ENCODE measurements at regions not wholly inside any gene's neighbourhood (a gene's known extent, or its start where the extent isn't known, plus 50 kb on each side); places are given as distances from the start of the nearest gene placed in this dataset.

- H3K36me3 ChIP-seq, result no peaks in the 10 kb centered on the region
- H3K27me3 ChIP-seq, result no peaks in the 10 kb centered on the region
- TF ChIP-seq CTCF (IDR thresholded peaks at IDR 0.05), result no peak
- H3K4me1 ChIP-seq, result no peaks in the 10 kb centered on the region
- no peak overlapping the region for H3K4me3 ChIP-seq
- intact Hi-C loops (cut with DNase I), result loop anchor here (5.0 kb wide), 1 partner anchor 883 kb away; no protein-coding TSS in a partner anchor
- H3K27ac ChIP-seq, result no peak overlapping the region
- H3K9me3 ChIP-seq, result no peaks in the 10 kb centered on the region
- DNase-seq (ENCODE audit: low spot score in 2 of 2), result no peak
These were observed 357.3 kb downstream of the DUSP6 start for GRCh38 chr12:88994971-88995370.

- DNase-seq (ENCODE audit: low spot score in 2 of 2), result no peak
- Histone ChIP-seq H3K27ac (no peak overlapping the region), H3K9me3 (no peaks in the 10 kb centered on the region), H3K27me3 (no peaks in the 10 kb centered on the region), H3K4me1 (no peaks in the 10 kb centered on the region), H3K36me3 (no peaks in the 10 kb centered on the region), H3K4me3 (no peak overlapping the region)
- TF ChIP-seq CTCF (IDR thresholded peaks at IDR 0.05), result no peak
- intact Hi-C loops (cut with DNase I), result loop anchor here (5.0 kb wide), 1 partner anchor 882 kb away; no protein-coding TSS in a partner anchor
These were observed 357.8 kb downstream of the DUSP6 start for GRCh38 chr12:88994537-88994936.

GRCh38 chr12:88993651-88994050, 358.6 kb downstream of the DUSP6 start:
- no peaks in the 10 kb centered on the region for H3K36me3 ChIP-seq
- no peak overlapping the region for H3K27ac ChIP-seq
- DNase-seq (ENCODE audit: low spot score in 2 of 2), result no peak
- peak in 2 of 3 experiments; percentile 23 to 50 for TF ChIP-seq CTCF (IDR thresholded peaks at IDR 0.05)
- H3K27me3 ChIP-seq, result no peaks in the 10 kb centered on the region
- H3K4me1 ChIP-seq, result no peaks in the 10 kb centered on the region
- no peak overlapping the region for H3K4me3 ChIP-seq
- no peaks in the 10 kb centered on the region for H3K9me3 ChIP-seq
- intact Hi-C loops (cut with DNase I), result loop anchor here (5.0 kb wide), 1 partner anchor 881 kb away; no protein-coding TSS in a partner anchor

GRCh38 chr12:88986056-88986455, 366.2 kb downstream of the DUSP6 start:
- Histone ChIP-seq H3K27me3 (no peaks in the 10 kb centered on the region), H3K36me3 (no peaks in the 10 kb centered on the region), H3K27ac (no peak overlapping the region), H3K4me1 (no peaks in the 10 kb centered on the region), H3K9me3 (no peaks in the 10 kb centered on the region), H3K4me3 (no peak overlapping the region)
- intact Hi-C loops (cut with DNase I), result no loop called here
- no peak for TF ChIP-seq CTCF (IDR thresholded peaks at IDR 0.05)
- DNase-seq (ENCODE audit: low spot score in 2 of 2), result no peak

- no peak for TF ChIP-seq CTCF (IDR thresholded peaks at IDR 0.05)
- Histone ChIP-seq H3K9me3 (no peaks in the 10 kb centered on the region), H3K4me3 (no peak overlapping the region), H3K27me3 (no peaks in the 10 kb centered on the region), H3K36me3 (no peaks in the 10 kb centered on the region), H3K4me1 (no peaks in the 10 kb centered on the region), H3K27ac (no peak overlapping the region)
- intact Hi-C loops (cut with DNase I), result no loop called here
- no peak for DNase-seq (ENCODE audit: low spot score in 2 of 2)
These were observed 366.7 kb downstream of the DUSP6 start for GRCh38 chr12:88985631-88986030.

- Histone ChIP-seq H3K9me3 (no peaks in the 10 kb centered on the region), H3K27me3 (no peaks in the 10 kb centered on the region), H3K4me1 (no peaks in the 10 kb centered on the region), H3K36me3 (no peaks in the 10 kb centered on the region), H3K27ac (no peak overlapping the region), H3K4me3 (no peak overlapping the region)
- intact Hi-C loops (cut with DNase I), result no loop called here
- DNase-seq (ENCODE audit: low spot score in 2 of 2), result no peak
- no peak for TF ChIP-seq CTCF (IDR thresholded peaks at IDR 0.05)
These were observed 367.3 kb downstream of the DUSP6 start for GRCh38 chr12:88985011-88985410.
